ENCODE measurements at regions not wholly inside any gene's neighbourhood (a gene's known extent, or its start where the extent isn't known, plus 50 kb on each side); places are given as distances from the start of the nearest gene placed in this dataset.
"Not testable (repeated sequence)": the region's sequence is repeated elsewhere in the genome, so short reads cannot be mapped to it uniquely, and the experiment has no call there.

DNA sequence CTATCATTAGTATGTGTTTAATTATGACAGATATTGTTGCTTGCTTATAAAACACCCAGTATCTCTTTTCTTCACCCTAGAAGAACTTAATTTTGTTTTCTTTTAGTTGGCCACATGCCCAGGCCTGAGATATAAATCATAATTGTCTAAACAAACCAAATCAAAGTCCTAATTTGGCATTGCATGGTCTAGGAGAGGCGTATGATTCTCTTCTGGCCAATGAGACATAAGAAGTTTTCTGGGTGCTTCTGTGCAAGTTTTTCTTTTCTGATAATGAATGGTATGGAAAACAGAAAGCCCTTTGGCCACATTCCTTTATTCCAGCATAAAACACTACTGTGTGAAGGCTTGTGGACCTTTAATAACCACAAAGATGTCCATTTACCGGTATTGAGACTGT is 192.9 kb upstream of the CTSO start:
- no peak for DNase-seq

GRCh38 chr4:156144961-156145360 is 191.3 kb upstream of the CTSO start:
- DNase-seq = no peak

DNA sequence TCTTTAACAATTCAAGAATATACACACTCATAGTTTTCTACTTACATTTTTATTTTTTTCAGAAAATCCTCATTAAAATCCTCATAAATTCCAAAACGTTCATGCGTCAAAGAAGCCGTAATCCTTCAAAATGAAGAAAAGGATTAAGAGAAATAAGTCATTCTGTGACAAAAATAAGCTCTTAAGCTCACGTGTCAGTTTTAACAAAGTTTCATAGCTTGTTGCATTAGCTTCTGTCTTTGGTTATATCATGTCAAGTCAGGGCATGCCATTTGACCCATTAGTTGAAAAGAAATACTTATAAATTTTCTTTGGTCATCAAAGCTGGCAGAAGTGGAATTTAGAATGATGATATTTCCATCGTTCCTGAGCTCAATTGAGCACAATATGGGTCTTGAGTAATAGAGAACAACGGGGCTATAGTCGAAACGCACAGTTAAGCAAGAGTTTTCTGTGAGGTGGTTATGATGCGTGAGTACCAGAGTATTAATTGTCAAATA is 185.2 kb upstream of the CTSO start:
- no peak for DNase-seq

DNA sequence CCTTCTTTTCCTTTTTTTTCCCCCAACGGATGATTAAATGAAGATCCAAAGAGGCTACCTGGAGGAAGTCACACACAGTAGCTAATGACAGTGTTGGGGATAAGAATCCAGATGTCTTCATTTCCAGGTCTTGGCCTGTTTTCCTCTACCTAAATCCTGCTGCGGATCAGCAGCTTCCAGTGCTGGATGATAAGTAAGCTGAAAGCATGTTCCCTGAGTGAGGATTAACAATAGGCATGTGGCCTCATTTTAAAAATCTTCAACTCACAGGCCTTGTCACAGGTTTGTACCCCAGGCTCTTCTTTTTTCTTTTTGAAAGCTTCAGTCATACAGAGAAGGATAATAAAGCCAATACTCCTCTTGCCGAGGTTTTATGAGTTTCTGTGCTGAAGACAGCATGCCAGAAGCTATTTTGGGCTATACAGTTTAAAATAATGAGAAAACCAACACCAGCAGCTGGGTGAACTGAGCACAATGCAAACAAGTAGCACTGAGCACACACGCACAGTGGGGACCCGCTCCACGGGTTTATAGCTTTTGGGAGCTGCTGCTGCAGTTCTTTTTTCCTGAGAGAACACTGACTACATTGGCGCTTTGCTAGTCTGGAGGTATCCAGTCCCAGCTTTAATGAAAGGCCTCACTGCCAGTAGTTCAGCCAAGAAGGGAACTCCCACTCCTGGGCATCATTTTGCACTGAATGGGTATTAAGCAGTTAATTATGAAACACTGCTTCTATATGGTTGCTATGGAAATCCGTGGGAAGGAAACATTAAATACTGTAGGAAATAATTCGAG is 184.2 kb upstream of the CTSO start:
- no peak for DNase-seq

GRCh38 chr4:156132196-156132595 is 178.5 kb upstream of the CTSO start:
- DNase-seq = no peak

GRCh38 chr4:156128616-156129015 is 174.9 kb upstream of the CTSO start:
- DNase-seq = no peak

GRCh38 chr4:156118507-156119220 is 165.0 kb upstream of the CTSO start:
- DNase-seq = no peak

- no peak for DNase-seq
Observed at GRCh38 chr4:156117743-156118142, 164.1 kb upstream of the CTSO start.

- no peak for DNase-seq
Observed at GRCh38 chr4:156116991-156117390, 163.3 kb upstream of the CTSO start.

- DNase-seq = no peak
Observed at GRCh38 chr4:156113138-156113765, 159.6 kb upstream of the CTSO start.

GRCh38 chr4:156111686-156112085 is 158.0 kb upstream of the CTSO start:
- no peak for DNase-seq

GRCh38 chr4:156109943-156110900 is 156.6 kb upstream of the CTSO start:
- DNase-seq = no peak

- not testable (repeated sequence) for DNase-seq
Observed at GRCh38 chr4:156109087-156109486, 155.4 kb upstream of the CTSO start.

DNA sequence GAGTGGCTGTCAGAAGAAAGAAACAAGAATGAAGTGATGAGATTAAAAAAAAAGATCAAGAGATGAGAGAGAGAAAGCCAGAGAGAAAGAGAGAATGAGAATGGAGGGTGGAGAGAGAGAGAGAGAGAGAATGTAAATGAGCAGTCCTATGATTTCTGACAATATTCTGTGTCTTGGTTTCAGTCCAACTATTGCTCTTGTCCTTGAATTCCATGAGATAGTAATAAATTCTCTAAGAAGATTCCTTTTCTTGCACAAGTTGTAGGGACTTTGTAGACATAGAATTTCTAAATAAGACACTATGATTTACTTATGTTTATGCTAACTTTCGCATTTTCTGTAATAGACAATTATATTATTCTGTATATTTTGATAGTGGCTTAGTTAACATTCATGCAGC is 149.6 kb upstream of the CTSO start:
- no peak for DNase-seq

DNA sequence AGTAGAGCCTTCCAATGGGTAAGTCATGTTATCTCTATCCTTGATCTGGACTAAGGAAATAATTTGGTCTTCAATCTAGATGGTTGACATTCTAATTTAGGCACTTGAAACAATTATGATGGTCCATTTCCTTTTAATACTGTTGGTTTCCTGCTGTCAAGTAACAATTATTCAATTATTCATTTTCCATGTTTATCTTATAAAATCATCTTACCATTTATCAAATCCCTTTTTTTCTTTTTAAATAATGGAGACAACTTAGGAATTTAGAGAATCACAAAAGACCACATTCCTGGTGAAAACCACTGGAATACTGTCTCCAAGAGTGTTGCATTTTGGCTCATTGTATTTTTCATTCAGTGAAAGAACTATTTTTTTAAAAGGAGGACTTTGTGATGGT is 148.7 kb upstream of the CTSO start:
- no peak for DNase-seq

GRCh38 chr4:156101571-156101970 is 147.9 kb upstream of the CTSO start:
- no peak for DNase-seq

- no peak for DNase-seq
Observed at GRCh38 chr4:156100651-156101050, 147.0 kb upstream of the CTSO start.

DNA sequence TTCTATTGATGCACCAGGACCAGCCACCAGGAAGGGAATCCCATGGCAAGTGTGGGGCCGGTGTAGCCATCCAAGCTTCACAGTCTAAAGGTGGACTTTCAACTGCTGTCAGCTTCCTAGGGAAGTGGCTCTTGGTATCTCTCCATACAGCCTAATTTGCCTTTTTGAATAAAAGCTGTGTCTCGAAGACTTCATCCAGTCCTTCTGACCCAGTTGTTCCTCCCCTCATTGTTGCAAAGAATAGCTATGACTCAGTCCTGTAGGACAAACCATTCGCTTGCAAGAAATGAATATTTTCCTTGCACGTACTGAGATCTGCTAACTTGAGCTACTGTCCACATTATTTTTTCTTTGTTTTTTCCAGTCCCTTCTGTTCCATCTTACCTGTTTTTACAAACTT is 145.1 kb upstream of the CTSO start:
- no peak for DNase-seq

DNA sequence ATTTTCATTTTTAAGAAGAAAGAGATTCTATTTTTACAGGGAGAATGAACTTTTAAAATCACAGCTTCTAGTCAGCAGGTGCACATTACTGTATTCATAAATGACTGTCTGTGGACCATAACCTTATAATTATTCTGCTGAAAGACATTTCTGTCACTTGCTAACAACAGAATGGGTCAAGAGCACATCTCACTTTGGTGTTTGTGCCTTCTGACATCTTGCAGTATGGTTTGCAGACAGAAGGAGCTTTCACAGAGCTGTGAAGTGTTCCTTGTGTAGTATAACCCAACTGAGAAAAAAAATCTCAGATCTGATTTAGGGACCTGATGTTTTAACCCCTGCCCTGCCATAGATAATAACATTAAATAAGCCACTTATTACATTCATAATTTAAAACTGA is 131.4 kb upstream of the CTSO start:
- DNase-seq = no peak

DNA sequence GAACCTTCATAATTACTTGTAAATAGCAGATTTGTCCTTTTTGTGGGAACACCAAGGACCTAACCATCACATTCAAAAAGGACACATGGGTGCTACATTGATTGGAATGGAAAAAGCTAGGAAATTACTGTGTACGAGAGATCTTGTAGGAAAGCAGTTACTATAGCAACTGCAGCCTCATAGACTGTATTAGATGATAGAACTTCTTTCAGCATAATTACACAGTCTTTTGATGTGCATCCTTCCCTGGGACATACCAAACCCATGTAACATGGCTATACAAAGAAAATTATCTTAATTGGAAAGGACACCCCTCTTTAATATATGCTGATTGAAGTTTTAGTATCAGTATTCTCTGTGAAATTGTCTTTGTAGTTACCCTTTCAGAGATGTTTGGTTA is 130.7 kb upstream of the CTSO start:
- no peak for DNase-seq

GRCh38 chr4:156073976-156074375 is 120.3 kb upstream of the CTSO start:
- DNase-seq = no peak

- no peak for DNase-seq
Observed at GRCh38 chr4:156060661-156061060, 107.0 kb upstream of the CTSO start.

DNA sequence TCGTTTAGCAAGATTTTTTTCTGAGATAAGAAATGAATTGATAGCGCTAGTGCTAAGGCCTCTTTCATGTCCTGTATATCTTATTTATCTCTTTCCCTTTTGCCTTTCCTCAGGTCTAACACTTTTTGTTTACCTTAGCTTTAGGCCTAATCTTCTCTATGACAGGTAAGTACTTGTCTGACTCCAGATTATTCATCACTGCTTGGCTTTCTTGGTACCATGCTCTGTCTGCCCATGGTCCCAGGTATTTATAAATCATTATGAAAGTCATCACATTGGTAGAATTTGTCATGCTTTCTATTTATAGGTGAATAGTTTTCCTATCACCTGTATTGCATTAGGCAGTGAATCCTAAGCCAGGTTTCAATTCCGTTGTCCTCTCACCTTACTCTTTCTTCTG is 99.5 kb upstream of the CTSO start:
- no peak for DNase-seq

All from midbrain (tissue), 1 donor.